Fibroblast of gingiva (primary cell): ENCODE measurements at regions not wholly inside any gene's neighbourhood (a gene's known extent, or its start where the extent isn't known, plus 50 kb on each side); places are given as distances from the start of the nearest gene placed in this dataset.

Experiments
- DNase-seq: peaks from one replicate; pipeline ENCODE4 v3.0.0-alpha.2; 2011; ENCODE audit warnings: low read depth

- DNase-seq = no peak
Observed at GRCh38 chr5:58149746-58150145, 310.1 kb downstream of the PLK2 start.

- DNase-seq = no peak
Observed at GRCh38 chr5:58149345-58149744, 310.5 kb downstream of the PLK2 start.

GRCh38 chr5:58148254-58148775, 311.6 kb downstream of the PLK2 start:
- peak; percentile 32 for DNase-seq

GRCh38 chr5:58145397-58145934, 314.4 kb downstream of the PLK2 start:
- no peak for DNase-seq

GRCh38 chr5:58143727-58144126, 316.2 kb downstream of the PLK2 start:
- no peak for DNase-seq

- no peak for DNase-seq
Observed at GRCh38 chr5:58143181-58143580, 316.7 kb downstream of the PLK2 start.

- no peak for DNase-seq
Observed at GRCh38 chr5:58138791-58139190, 321.1 kb downstream of the PLK2 start.

- no peak for DNase-seq
Observed at GRCh38 chr5:58136406-58136805, 323.5 kb downstream of the PLK2 start.

GRCh38 chr5:58135571-58136335, 324.1 kb downstream of the PLK2 start:
- peak; percentile 59 for DNase-seq

- DNase-seq = peak; percentile 92
Observed at GRCh38 chr5:58133631-58134296, 326.1 kb downstream of the PLK2 start.

GRCh38 chr5:58133216-58133615, 326.7 kb downstream of the PLK2 start:
- no peak for DNase-seq

GRCh38 chr5:58127255-58128220, 332.3 kb downstream of the PLK2 start:
- DNase-seq = no peak

GRCh38 chr5:58123501-58123900, 336.4 kb downstream of the PLK2 start:
- DNase-seq = no peak

- no peak for DNase-seq
Observed at GRCh38 chr5:58122848-58123392, 337.0 kb downstream of the PLK2 start.

GRCh38 chr5:58122157-58122556, 337.7 kb downstream of the PLK2 start:
- no peak for DNase-seq

GRCh38 chr5:58121391-58121790, 338.5 kb downstream of the PLK2 start:
- DNase-seq = no peak

GRCh38 chr5:58117542-58117941, 342.3 kb downstream of the PLK2 start:
- DNase-seq = no peak

GRCh38 chr5:58116346-58116745, 343.5 kb downstream of the PLK2 start:
- DNase-seq = no peak

- no peak for DNase-seq
Observed at GRCh38 chr5:58115811-58116210, 344.1 kb downstream of the PLK2 start.

GRCh38 chr5:58114324-58114723, 345.6 kb downstream of the PLK2 start:
- DNase-seq = no peak

- no peak for DNase-seq
Observed at GRCh38 chr5:58113172-58113571, 346.7 kb downstream of the PLK2 start.

GRCh38 chr5:58108511-58108910, 351.4 kb downstream of the PLK2 start:
- no peak for DNase-seq
